ENCODE measurements at regions not wholly inside any gene's neighbourhood (a gene's known extent, or its start where the extent isn't known, plus 50 kb on each side); places are given as distances from the start of the nearest gene placed in this dataset.

- no peak for TF ChIP-seq CTCF (conservative IDR thresholded peaks at IDR 0.05; ENCODE audit: low read depth)
- H3K27ac ChIP-seq, result no peak overlapping the region
- CTCF ChIA-PET, result no interaction called here
- POLR2A ChIA-PET (ENCODE audit: low non-redundant PET), result no interaction called here
- no peak for DNase-seq (ENCODE audit: low spot score)
These were observed 620.4 kb downstream of the XIRP2 start for GRCh38 chr2:167508709-167509108.

- DNase-seq (ENCODE audit: low spot score), result no peak
- POLR2A ChIA-PET (ENCODE audit: low non-redundant PET), result no interaction called here
- TF ChIP-seq CTCF (conservative IDR thresholded peaks at IDR 0.05; ENCODE audit: low read depth), result no peak
- CTCF ChIA-PET, result interaction anchor here (0.5 kb wide), 1 partner anchor 339 kb away, joined by 3 read pairs; no protein-coding TSS in a partner anchor
- H3K27ac ChIP-seq, result no peak overlapping the region
These were observed 618.1 kb downstream of the XIRP2 start for GRCh38 chr2:167506395-167506794.

GRCh38 chr2:167504695-167505094 is 616.4 kb downstream of the XIRP2 start:
- CTCF ChIA-PET, result no interaction called here
- POLR2A ChIA-PET (ENCODE audit: low non-redundant PET), result no interaction called here
- H3K27ac ChIP-seq, result no peak overlapping the region
- DNase-seq (ENCODE audit: low spot score), result no peak
- no peak for TF ChIP-seq CTCF (conservative IDR thresholded peaks at IDR 0.05; ENCODE audit: low read depth)

- CTCF ChIA-PET, result no interaction called here
- no peak overlapping the region for H3K27ac ChIP-seq
These were observed 615.8 kb downstream of the XIRP2 start for GRCh38 chr2:167504061-167504460.

GRCh38 chr2:167501618-167502017 is 613.3 kb downstream of the XIRP2 start:
- H3K27ac ChIP-seq, result no peak overlapping the region
- no peak for TF ChIP-seq CTCF (conservative IDR thresholded peaks at IDR 0.05; ENCODE audit: low read depth)
- POLR2A ChIA-PET (ENCODE audit: low non-redundant PET), result no interaction called here
- no peak for DNase-seq (ENCODE audit: low spot score)
- CTCF ChIA-PET, result no interaction called here

More at GRCh38 chr2:167504061-167504460, 615.8 kb downstream of the XIRP2 start:
- TF ChIP-seq CTCF (conservative IDR thresholded peaks at IDR 0.05; ENCODE audit: low read depth), result no peak
- no peak for DNase-seq (ENCODE audit: low spot score)
- POLR2A ChIA-PET (ENCODE audit: low non-redundant PET), result no interaction called here

GRCh38 chr2:167493862-167494261 is 605.6 kb downstream of the XIRP2 start:
- no peak for TF ChIP-seq CTCF (conservative IDR thresholded peaks at IDR 0.05; ENCODE audit: low read depth)
- ChIA-PET CTCF (no interaction called here), POLR2A (ENCODE audit: low non-redundant PET) (no interaction called here)
- H3K27ac ChIP-seq, result no peak overlapping the region
- no peak for DNase-seq (ENCODE audit: low spot score)

GRCh38 chr2:167492486-167492885 is 604.2 kb downstream of the XIRP2 start:
- ChIA-PET POLR2A (ENCODE audit: low non-redundant PET) (no interaction called here), CTCF (interaction anchor here (0.7 kb wide), 1 partner anchor 224 kb away, joined by 3 read pairs; no protein-coding TSS in a partner anchor)
- TF ChIP-seq CTCF (conservative IDR thresholded peaks at IDR 0.05; ENCODE audit: low read depth), result no peak
- H3K27ac ChIP-seq, result no peak overlapping the region
- no peak for DNase-seq (ENCODE audit: low spot score)
